Kidney (tissue), 13 donors: ENCODE measurements at regions not wholly inside any gene's neighbourhood (a gene's known extent, or its start where the extent isn't known, plus 50 kb on each side); places are given as distances from the start of the nearest gene placed in this dataset.

ENCODE experiments used
- DNase-seq, 5 donors: peaks; one replicate each; pipeline ENCODE4 v3.0.0-alpha.2; 2013 to 2020
- FAIRE-seq: peaks from 2 replicates; lab custom pipeline; 2012; peaks lifted over from hg19 to GRCh38; lab: Jason Lieb, UNC
- H3K27ac ChIP-seq, 2 donors: one replicate each; pipeline ENCODE4 v1.7.0; 2013; ENCODE audit warnings: low read depth in 2 of 2, low read length in 2 of 2, inconsistent platforms in 1 of 2
- H3K27me3 ChIP-seq: one replicate; pipeline ENCODE4 v1.7.1; 2013; ENCODE audit warnings: low read length, inconsistent platforms; ENCODE audit not compliant: control insufficient read depth, insufficient read depth
- H3K36me3 ChIP-seq, 3 donors: one replicate each; pipeline versions ENCODE4 v1.7.0 to v1.7.1; 2013; ENCODE audit warnings: low read length in 3 of 3, control low read depth in 1 of 3, inconsistent platforms in 1 of 3; ENCODE audit not compliant: insufficient read depth in 3 of 3, control insufficient read depth in 2 of 3
- H3K4me1 ChIP-seq, 3 donors: one replicate each; pipeline versions ENCODE4 v1.7.0 to v1.7.1; 2013; ENCODE audit warnings: low read length in 3 of 3, inconsistent platforms in 1 of 3, low read depth in 1 of 3; ENCODE audit not compliant: control insufficient read depth in 2 of 3, insufficient read depth in 2 of 3
- H3K4me3 ChIP-seq, 3 donors: one replicate each; pipeline versions ENCODE4 v1.7.0 to v1.8.1; 2013; ENCODE audit warnings: low read length in 3 of 3, control low read depth in 1 of 3, inconsistent platforms in 1 of 3
- H3K9ac ChIP-seq, 3 donors: one replicate each; pipeline versions ENCODE4 v1.7.0 to v1.7.1; 2013; ENCODE audit warnings: low read length in 3 of 3, control low read depth in 1 of 3, inconsistent platforms in 1 of 3
- H3K9me3 ChIP-seq, 3 donors: one replicate each; pipeline versions ENCODE4 v1.7.0 to v1.7.1; 2013; ENCODE audit warnings: low read length in 3 of 3, control low read depth in 1 of 3, inconsistent platforms in 1 of 3; ENCODE audit not compliant: control insufficient read depth in 2 of 3, insufficient read depth in 1 of 3
- CTCF ChIP-seq: IDR thresholded peaks from 3 replicates; pipeline ENCODE4 v1.5.1; 2012; ENCODE audit warnings: mild to moderate bottlenecking, moderate library complexity, borderline replicate concordance; ENCODE audit not compliant: insufficient read depth; ENCODE audit errors: extremely low read depth
- intact Hi-C: fragments of 100-400 bp; cut with DNase I; formaldehyde crosslinking; loops from one replicate; pipeline ENCODE4 v1.11.1; 2022
- donor health status: control.
- donor health status: control.
- donor health status: control.
- donor health status: control.
- donor health status: control.
- donor health status: DM: yes; HTN: yes; CAD: no.
- donor health status: Normal renal cell carcinoma (clear cell type).

GRCh38 chr2:42951263-42951938, 159.0 kb upstream of the HAAO start:
- intact Hi-C loops = loop anchor here (10.0 kb wide), 1 partner anchor 273 kb away; the partner anchor contains the start of gene ZFP36L2
- Histone ChIP-seq H3K9ac (no peak overlapping the region), H3K4me1 (peaks cover 0 to 25% (median 6%) of the 10 kb centered on the region in 3 donors), H3K27me3 (no peaks in the 10 kb centered on the region), H3K36me3 (no peaks in the 10 kb centered on the region), H3K9me3 (no peaks in the 10 kb centered on the region), H3K4me3 (no peak overlapping the region), H3K27ac (peak overlapping the region; percentile 56 to 74)
- DNase-seq (peak in 1 of 5 donors; percentile 58), FAIRE-seq (no peak)
- no peak for TF ChIP-seq CTCF

- no peak for DNase-seq
- no peak overlapping the region for H3K9ac ChIP-seq
- no peaks in the 10 kb centered on the region for H3K36me3 ChIP-seq
- intact Hi-C loops = no loop called here
- no peak overlapping the region for H3K4me3 ChIP-seq
- H3K4me1 ChIP-seq = peaks cover 0 to 19% (median 4%) of the 10 kb centered on the region in 3 donors
- no peak for FAIRE-seq
- H3K9me3 ChIP-seq = no peaks in the 10 kb centered on the region
- no peak for TF ChIP-seq CTCF
- no peaks in the 10 kb centered on the region for H3K27me3 ChIP-seq
- H3K27ac ChIP-seq = no peak overlapping the region
Measured at GRCh38 chr2:42949125-42949524, 156.7 kb upstream of the HAAO start.

GRCh38 chr2:42947809-42948600, 155.6 kb upstream of the HAAO start:
- Histone ChIP-seq H3K4me1 (peaks cover 0 to 16% (median 4%) of the 10 kb centered on the region in 3 donors), H3K27ac (no peak overlapping the region), H3K36me3 (no peaks in the 10 kb centered on the region), H3K9ac (no peak overlapping the region), H3K27me3 (no peaks in the 10 kb centered on the region), H3K9me3 (no peaks in the 10 kb centered on the region), H3K4me3 (no peak overlapping the region)
- intact Hi-C loops = no loop called here
- no peak for TF ChIP-seq CTCF
- DNase-seq (no peak), FAIRE-seq (no peak)
